HG02840 (cell line): ENCODE measurements at regions not wholly inside any gene's neighbourhood (a gene's known extent, or its start where the extent isn't known, plus 50 kb on each side); places are given as distances from the start of the nearest gene placed in this dataset.

Source experiments
- ATAC-seq: cut with Tn5 transposase; IDR thresholded peaks from one replicate; pipeline ENCODE4 v1.9.1; 2021; ENCODE audit warnings: mild to moderate bottlenecking, moderate library complexity, moderate number of reproducible peaks; ENCODE audit not compliant: unreplicated experiment, low FRiP score

- no peak for ATAC-seq
Measured at GRCh38 chr2:220033546-220033945, 406.1 kb downstream of the SLC4A3 start.

GRCh38 chr2:220034426-220035130 is 407.1 kb downstream of the SLC4A3 start:
- no peak for ATAC-seq

- no peak for ATAC-seq
Measured at GRCh38 chr2:220036431-220036830, 409.0 kb downstream of the SLC4A3 start.

- no peak for ATAC-seq
Measured at GRCh38 chr2:220040346-220040745, 412.9 kb downstream of the SLC4A3 start.

GRCh38 chr2:220041447-220041846 is 414.0 kb downstream of the SLC4A3 start:
- ATAC-seq: no peak

GRCh38 chr2:220043155-220043989 is 415.9 kb downstream of the SLC4A3 start:
- ATAC-seq: no peak

GRCh38 chr2:220043990-220044335 is 416.5 kb downstream of the SLC4A3 start:
- no peak for ATAC-seq

GRCh38 chr2:220044383-220044782 is 417.0 kb downstream of the SLC4A3 start:
- no peak for ATAC-seq

- ATAC-seq: no peak
Measured at GRCh38 chr2:220046507-220046906, 419.1 kb downstream of the SLC4A3 start.

GRCh38 chr2:220051716-220052115 is 424.3 kb downstream of the SLC4A3 start:
- ATAC-seq: no peak

- ATAC-seq: no peak
Measured at GRCh38 chr2:220053919-220054318, 426.5 kb downstream of the SLC4A3 start.

- ATAC-seq: no peak
Measured at GRCh38 chr2:220057391-220057790, 430.0 kb downstream of the SLC4A3 start.

- no peak for ATAC-seq
Measured at GRCh38 chr2:220057916-220058315, 430.5 kb downstream of the SLC4A3 start.

GRCh38 chr2:220064111-220065030 is 436.9 kb downstream of the SLC4A3 start:
- ATAC-seq: no peak

- ATAC-seq: no peak
Measured at GRCh38 chr2:220065581-220065980, 438.2 kb downstream of the SLC4A3 start.

GRCh38 chr2:220068846-220069245 is 441.4 kb downstream of the SLC4A3 start:
- no peak for ATAC-seq

GRCh38 chr2:220070349-220070748 is 442.9 kb downstream of the SLC4A3 start:
- no peak for ATAC-seq

GRCh38 chr2:220071696-220072095 is 444.3 kb downstream of the SLC4A3 start:
- ATAC-seq: no peak

- no peak for ATAC-seq
Measured at GRCh38 chr2:220072669-220073220, 445.3 kb downstream of the SLC4A3 start.

- no peak for ATAC-seq
Measured at GRCh38 chr2:220075835-220076234, 448.4 kb downstream of the SLC4A3 start.

GRCh38 chr2:220076734-220077133 is 449.3 kb downstream of the SLC4A3 start:
- no peak for ATAC-seq
